ENCODE measurements at regions not wholly inside any gene's neighbourhood (a gene's known extent, or its start where the extent isn't known, plus 50 kb on each side); places are given as distances from the start of the nearest gene placed in this dataset.

DNA sequence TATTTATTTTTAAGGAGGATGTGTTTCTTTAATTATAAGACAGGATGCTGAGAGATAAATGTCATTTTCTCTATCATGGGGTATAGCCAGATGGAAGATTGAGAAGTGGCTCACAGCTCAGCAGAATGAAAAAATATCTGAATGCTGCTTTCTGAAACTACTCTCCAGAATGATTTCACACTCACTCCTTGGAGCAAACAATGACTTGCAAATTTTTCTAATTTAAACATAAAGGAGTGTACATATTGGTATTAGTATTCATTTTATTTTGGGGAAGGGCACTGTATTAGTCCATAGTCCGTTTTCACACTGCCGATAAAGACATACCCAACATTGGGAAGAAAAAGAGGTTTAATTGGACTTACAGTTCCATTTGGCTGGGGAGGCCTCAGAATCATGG is 52.4 kb upstream of the TRIM26 start:
- no peak for TF ChIP-seq ZNF274 (IDR thresholded peaks at IDR 0.05; ENCODE audit: insufficient read depth, insufficient read length)
- no peak for TF ChIP-seq PAX8 (IDR thresholded peaks at IDR 0.05)
- TF ChIP-seq CTCF (IDR thresholded peaks at IDR 0.05 in 2 of 3, conservative IDR thresholded peaks at IDR 0.05 in 1 of 3; ENCODE audit: control insufficient read depth in 2 of 3, extremely low read depth in 1 of 3, insufficient read depth in 1 of 3, low read depth in 3 of 3, low read length in 3 of 3) = no peak
- TF ChIP-seq REST (IDR thresholded peaks at IDR 0.05; ENCODE audit: low read depth, low read length) = no peak
- TF ChIP-seq POLR2A (IDR thresholded peaks at IDR 0.05; ENCODE audit: low read depth, low read length) = no peak
- TF ChIP-seq SMC3 (IDR thresholded peaks at IDR 0.05; ENCODE audit: borderline replicate concordance, low read length) = no peak
- no peak for TF ChIP-seq MYB (IDR thresholded peaks at IDR 0.05; ENCODE audit: borderline replicate concordance, low read depth, low read length)
- no peak for TF ChIP-seq EP300 (IDR thresholded peaks at IDR 0.05; ENCODE audit: borderline replicate concordance in 1 of 2, control insufficient read depth in 1 of 2, low read depth in 2 of 2, low read length in 2 of 2)
- no peak for TF ChIP-seq POLR2AphosphoS5 (IDR thresholded peaks at IDR 0.05; ENCODE audit: low read length)

Data from GM12878 (cell line).